Activated CD4-positive, alpha-beta T cell treated with anti-CD3 and anti-CD28 coated beads, Interleukin-2, amount 10 ng/mL, durations not matched to agents 7 days and 5 days (primary cell): ENCODE measurements at regions not wholly inside any gene's neighbourhood (a gene's known extent, or its start where the extent isn't known, plus 50 kb on each side); places are given as distances from the start of the nearest gene placed in this dataset.

Experiments used
- CTCF ChIA-PET: fragments of 350-600 bp; sonication (Branson Sonifier 250); formaldehyde crosslinking; loops from one replicate; lab custom pipeline; 2021; ENCODE audit warnings: antibody characterized with exemption; lab: Charles Lee
- POLR2A ChIA-PET: fragments of 350-600 bp; sonication (Branson Sonifier 250); formaldehyde crosslinking; loops from one replicate; lab custom pipeline; 2021; ENCODE audit warnings: antibody characterized with exemption; lab: Charles Lee
- DNase-seq: peaks from one replicate; pipeline ENCODE4 v3.0.0-alpha.2; 2020
- H3K27ac Mint-ChIP-seq: one replicate; pipeline ENCODE4 v1.8.0; 2021; ENCODE audit warnings: mild to moderate bottlenecking, moderate library complexity, mixed read lengths
- H3K27me3 Mint-ChIP-seq: one replicate; pipeline ENCODE4 v1.8.0; 2021; ENCODE audit warnings: mixed read lengths
- H3K36me3 Mint-ChIP-seq: one replicate; pipeline ENCODE4 v1.8.0; 2021; ENCODE audit warnings: low read depth, mixed read lengths
- H3K4me1 Mint-ChIP-seq: one replicate; pipeline ENCODE4 v1.8.0; 2021; ENCODE audit warnings: mixed read lengths
- H3K4me3 Mint-ChIP-seq: one replicate; pipeline ENCODE4 v1.8.0; 2021; ENCODE audit warnings: mild to moderate bottlenecking, moderate library complexity, mixed read lengths
- H3K9me3 Mint-ChIP-seq: one replicate; pipeline ENCODE4 v1.8.0; 2021; ENCODE audit warnings: mixed read lengths

DNA sequence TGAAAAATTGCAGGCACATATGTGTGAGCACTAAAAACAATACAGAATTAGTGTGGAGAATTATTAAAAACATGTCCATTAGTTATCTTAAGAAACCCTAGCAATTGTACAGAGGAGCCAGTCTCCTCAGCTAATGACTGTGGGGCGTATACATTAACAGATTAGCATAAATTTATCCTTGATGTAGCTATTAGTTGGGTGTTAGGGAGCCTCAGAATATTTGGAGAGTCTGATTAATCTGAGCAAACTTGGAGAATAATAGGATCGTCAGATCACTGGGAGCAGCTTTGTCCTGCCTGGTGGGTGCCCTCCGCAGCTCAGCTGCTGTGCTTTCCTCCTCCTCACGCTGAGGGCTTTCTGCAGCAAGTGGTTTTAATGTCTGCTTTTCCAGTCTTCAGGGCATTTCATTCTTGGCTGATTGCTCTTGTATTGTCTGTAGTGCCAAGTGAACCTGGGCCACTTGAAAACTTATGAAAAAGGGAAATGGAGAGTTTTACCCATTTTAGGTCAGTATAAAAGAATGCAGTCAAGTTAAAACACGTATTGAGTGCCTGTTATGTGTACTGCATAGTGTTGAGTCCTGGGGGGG, 417.4 kb upstream of the SEMA6D start:
- no peak overlapping the region for H3K4me3 Mint-ChIP-seq
- no peak for DNase-seq
- no peaks in the 10 kb centered on the region for H3K36me3 Mint-ChIP-seq
- H3K9me3 Mint-ChIP-seq, result no peaks in the 10 kb centered on the region
- ChIA-PET POLR2A (no interaction called here), CTCF (interaction anchor here (1.4 kb wide), 1 partner anchor 22 kb away, joined by 3 read pairs; no protein-coding TSS in a partner anchor)
- H3K4me1 Mint-ChIP-seq, result no peaks in the 10 kb centered on the region
- no peaks in the 10 kb centered on the region for H3K27me3 Mint-ChIP-seq
- no peak overlapping the region for H3K27ac Mint-ChIP-seq

DNA sequence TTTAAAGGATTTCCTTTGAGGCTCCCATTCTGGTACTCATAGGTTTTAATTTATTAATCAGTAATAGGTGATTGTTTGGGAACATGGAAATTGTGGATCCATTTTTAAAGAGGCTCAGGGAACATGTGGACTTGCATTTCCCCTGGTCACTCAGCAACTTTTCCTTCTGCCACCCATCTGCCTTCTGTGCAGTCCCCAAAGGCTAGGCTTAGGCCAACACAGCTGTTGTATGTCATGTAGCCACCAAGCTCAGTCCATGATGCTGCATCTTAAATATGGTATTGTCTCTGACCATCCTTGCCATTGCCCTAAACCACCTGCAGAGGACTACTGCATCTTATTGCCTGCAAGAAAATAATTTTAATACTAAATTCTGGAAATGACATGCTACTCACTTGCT, 416.7 kb upstream of the SEMA6D start:
- no peak for DNase-seq
- no peak overlapping the region for H3K4me3 Mint-ChIP-seq
- no peaks in the 10 kb centered on the region for H3K36me3 Mint-ChIP-seq
- ChIA-PET CTCF (no interaction called here), POLR2A (no interaction called here)
- H3K4me1 Mint-ChIP-seq, result no peaks in the 10 kb centered on the region
- H3K27ac Mint-ChIP-seq, result no peak overlapping the region
- no peaks in the 10 kb centered on the region for H3K9me3 Mint-ChIP-seq
- H3K27me3 Mint-ChIP-seq, result no peaks in the 10 kb centered on the region

DNA sequence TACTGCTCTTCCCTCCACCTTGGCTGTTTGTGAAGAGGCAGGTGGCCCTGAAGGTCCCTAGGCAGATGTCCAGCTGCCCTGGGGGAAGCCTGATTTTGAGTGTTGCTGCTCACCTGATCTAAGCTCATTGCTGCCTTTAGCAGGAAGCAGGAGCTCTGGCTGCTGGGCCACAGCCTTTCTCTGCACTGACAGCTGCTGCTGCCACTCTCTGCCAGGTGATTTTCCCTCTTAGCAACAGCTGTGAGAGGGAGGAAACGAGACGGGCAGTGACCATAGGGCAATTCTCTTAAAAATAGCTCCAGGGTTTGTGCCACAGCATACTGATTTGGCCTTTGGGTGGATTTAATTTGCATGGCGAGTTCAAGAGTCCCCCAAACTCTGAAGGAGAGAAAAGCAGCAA, 415.8 kb upstream of the SEMA6D start:
- Mint-ChIP-seq H3K9me3 (no peaks in the 10 kb centered on the region), H3K36me3 (no peaks in the 10 kb centered on the region), H3K4me1 (no peaks in the 10 kb centered on the region), H3K27me3 (no peaks in the 10 kb centered on the region), H3K4me3 (no peak overlapping the region), H3K27ac (no peak overlapping the region)
- DNase-seq, result no peak
- ChIA-PET POLR2A (no interaction called here), CTCF (no interaction called here)

DNA sequence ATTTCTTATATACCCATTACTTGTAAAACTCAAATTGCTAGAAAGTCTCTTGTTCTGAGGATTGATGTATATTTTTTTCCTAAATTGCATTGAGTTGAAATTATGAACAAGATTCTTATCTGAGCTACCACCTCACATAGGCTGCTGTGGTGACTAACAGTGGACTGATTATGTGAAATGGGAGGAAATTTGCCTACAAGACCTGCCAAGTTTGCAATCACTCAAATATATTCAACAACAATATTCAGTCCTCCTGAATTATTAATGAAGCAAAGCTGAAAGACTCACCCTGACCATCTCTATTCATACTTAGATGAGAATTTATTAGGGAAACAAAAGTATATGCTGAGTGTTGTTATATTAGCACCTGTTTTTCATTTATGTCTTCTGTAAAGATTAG, 412.6 kb upstream of the SEMA6D start:
- no peak overlapping the region for H3K27ac Mint-ChIP-seq
- POLR2A ChIA-PET, result no interaction called here
- no peaks in the 10 kb centered on the region for H3K36me3 Mint-ChIP-seq
- CTCF ChIA-PET, result no interaction called here
- no peaks in the 10 kb centered on the region for H3K4me1 Mint-ChIP-seq
- no peaks in the 10 kb centered on the region for H3K9me3 Mint-ChIP-seq
- no peaks in the 10 kb centered on the region for H3K27me3 Mint-ChIP-seq
- no peak for DNase-seq
- H3K4me3 Mint-ChIP-seq, result no peak overlapping the region

DNA sequence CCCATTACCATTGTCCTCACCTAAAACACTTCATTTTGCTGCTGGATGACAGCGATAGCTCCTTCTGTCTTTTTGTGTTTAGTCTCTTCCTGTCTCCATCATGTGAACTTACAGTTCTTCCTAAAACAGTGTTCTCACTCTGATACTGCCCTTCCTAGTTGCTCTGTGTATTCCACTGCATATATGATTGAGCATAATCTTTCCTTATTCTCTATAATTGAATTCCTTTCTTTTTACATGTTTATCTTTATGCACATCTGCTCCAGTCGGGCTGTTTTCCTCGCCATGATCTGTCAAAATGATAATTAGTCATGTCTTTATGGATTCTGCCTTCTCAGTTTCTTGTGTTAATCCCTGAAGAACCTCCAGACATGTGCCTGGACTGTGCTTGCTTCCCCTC, 405.1 kb upstream of the SEMA6D start:
- no peak for DNase-seq
- Mint-ChIP-seq H3K27ac (no peak overlapping the region), H3K36me3 (no peaks in the 10 kb centered on the region), H3K4me3 (no peak overlapping the region), H3K27me3 (no peaks in the 10 kb centered on the region), H3K4me1 (no peaks in the 10 kb centered on the region), H3K9me3 (peaks cover 2% of the 10 kb centered on the region)
- CTCF ChIA-PET, result interaction anchor here (0.7 kb wide), 1 partner anchor 77 kb away, joined by 3 read pairs; no protein-coding TSS in a partner anchor
- POLR2A ChIA-PET, result no interaction called here

DNA sequence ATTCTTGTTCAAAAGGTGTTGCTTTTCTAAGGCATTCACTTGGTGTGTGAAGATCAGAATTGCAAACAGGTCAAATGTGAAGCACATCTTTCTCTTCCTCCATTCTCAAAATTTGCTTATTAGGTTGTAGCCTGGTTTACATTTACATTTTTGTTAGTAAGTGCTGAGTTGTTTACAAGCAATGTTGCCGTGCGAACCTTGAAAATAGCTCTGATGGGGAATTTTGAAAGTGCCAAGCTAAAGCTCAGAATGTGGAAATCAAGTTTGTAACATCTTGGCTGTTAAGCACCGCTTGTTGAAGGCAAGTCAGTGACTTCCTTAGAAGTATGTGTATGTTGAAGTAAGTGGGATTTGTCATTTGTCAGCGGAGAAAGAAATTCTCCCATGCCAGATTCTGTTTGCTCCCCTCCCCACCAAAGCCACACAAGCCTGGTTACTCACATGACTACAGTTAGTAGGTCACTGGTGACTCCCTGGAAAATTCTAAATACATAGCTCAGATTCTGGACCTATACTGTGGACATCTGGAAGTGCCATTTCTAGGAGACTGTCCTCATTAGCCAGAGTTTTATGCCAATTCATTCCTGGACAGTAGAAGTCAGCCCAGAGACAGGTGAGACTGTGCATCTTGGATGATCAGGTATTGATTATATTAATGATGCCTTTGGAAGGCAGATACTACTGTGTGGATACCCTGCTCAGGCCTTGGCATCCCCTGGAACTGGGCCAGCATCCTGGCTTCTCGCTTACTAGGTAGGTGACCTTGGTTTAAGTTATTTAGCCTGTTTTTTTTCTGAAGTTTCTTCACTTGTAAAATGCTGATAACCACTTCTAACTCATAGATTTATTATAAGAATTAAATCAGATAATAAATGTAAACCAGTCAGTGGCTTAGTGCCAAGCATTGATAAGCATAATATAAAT, 390.6 kb upstream of the SEMA6D start:
- ChIA-PET CTCF (no interaction called here), POLR2A (no interaction called here)
- no peaks in the 10 kb centered on the region for H3K4me1 Mint-ChIP-seq

DNA sequence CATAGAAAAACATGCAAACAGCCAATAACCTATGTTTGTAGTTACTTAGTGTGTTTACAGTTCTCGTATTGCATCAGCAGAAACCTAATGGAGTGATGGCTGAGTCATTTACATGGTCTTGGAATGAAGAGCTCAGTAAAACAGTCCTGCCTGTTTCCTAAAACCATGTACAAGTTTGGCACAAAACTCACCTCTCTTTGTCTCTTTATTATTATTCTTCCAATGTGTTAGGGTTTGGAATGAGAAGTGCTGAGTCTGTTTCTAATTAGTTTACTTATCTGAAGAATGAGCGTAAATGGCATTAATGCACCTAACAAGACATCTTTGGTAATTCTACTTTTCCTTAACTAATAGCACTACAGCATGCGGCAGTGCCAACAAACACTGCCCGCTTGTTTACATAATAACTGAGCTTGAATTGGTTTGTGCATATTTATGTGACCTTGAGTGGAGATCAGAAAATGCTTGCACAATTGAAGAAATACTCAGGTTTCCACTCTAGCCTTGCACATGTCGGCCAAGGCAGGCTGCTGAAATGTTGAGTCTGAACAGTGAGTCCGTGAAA, 385.4 kb upstream of the SEMA6D start:
- Mint-ChIP-seq H3K4me3 (no peak overlapping the region), H3K27ac (no peak overlapping the region), H3K36me3 (no peaks in the 10 kb centered on the region), H3K4me1 (no peaks in the 10 kb centered on the region), H3K9me3 (peaks cover 6% of the 10 kb centered on the region), H3K27me3 (no peaks in the 10 kb centered on the region)
- ChIA-PET POLR2A (no interaction called here), CTCF (no interaction called here)
- DNase-seq, result no peak

More for the DNA sequence above, 390.6 kb upstream of the SEMA6D start:
- H3K36me3 Mint-ChIP-seq, result no peaks in the 10 kb centered on the region
- H3K4me3 Mint-ChIP-seq, result no peak overlapping the region
- no peak overlapping the region for H3K27ac Mint-ChIP-seq
- DNase-seq, result no peak
- no peaks in the 10 kb centered on the region for H3K9me3 Mint-ChIP-seq
- no peaks in the 10 kb centered on the region for H3K27me3 Mint-ChIP-seq

DNA sequence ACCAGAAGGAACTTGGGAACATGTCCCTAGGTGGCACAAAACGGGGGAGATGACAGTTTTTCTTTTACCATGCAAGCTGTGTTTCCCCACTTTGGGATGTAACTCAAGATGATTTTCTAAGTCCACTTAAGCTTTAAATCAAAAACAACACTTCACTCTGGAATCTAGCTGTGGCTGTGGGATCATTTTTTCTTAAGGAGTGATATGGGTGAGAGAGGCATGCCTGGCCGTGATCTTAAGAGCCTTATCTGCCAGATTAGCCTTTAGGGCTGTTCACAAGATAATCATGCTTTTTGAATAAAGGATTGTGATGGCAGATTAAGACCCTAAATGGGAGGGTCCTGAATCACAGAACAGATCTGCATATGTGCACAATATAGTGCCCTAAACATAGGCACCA, 384.8 kb upstream of the SEMA6D start:
- no peak for DNase-seq
- CTCF ChIA-PET, result no interaction called here
- H3K36me3 Mint-ChIP-seq, result no peaks in the 10 kb centered on the region
- H3K27ac Mint-ChIP-seq, result no peak overlapping the region
- H3K27me3 Mint-ChIP-seq, result no peaks in the 10 kb centered on the region
- H3K9me3 Mint-ChIP-seq, result peaks cover 6% of the 10 kb centered on the region
- POLR2A ChIA-PET, result no interaction called here
- no peaks in the 10 kb centered on the region for H3K4me1 Mint-ChIP-seq
- no peak overlapping the region for H3K4me3 Mint-ChIP-seq

DNA sequence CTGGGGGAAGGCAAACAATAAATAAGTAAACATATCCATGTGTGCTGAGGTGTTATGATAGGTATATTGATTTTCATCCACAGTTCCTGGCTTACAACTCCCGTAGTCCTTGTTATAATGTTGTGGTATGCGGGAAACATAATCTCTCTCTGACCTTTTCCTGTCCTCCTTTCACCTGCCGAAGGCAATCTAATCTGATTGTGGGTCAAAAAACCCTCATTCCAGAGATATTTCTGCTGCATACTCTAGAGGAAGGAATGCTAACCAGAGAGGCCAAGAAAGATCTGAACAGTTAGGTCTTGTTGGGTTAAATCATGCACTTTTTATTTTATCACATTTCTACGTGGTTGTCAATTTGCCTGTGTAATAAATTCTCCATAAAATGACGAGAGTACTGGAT, 383.6 kb upstream of the SEMA6D start:
- no peak overlapping the region for H3K27ac Mint-ChIP-seq
- H3K9me3 Mint-ChIP-seq, result peaks cover 6% of the 10 kb centered on the region
- no peaks in the 10 kb centered on the region for H3K27me3 Mint-ChIP-seq
- ChIA-PET CTCF (no interaction called here), POLR2A (no interaction called here)
- H3K4me1 Mint-ChIP-seq, result no peaks in the 10 kb centered on the region
- DNase-seq, result no peak
- H3K36me3 Mint-ChIP-seq, result no peaks in the 10 kb centered on the region
- H3K4me3 Mint-ChIP-seq, result no peak overlapping the region

DNA sequence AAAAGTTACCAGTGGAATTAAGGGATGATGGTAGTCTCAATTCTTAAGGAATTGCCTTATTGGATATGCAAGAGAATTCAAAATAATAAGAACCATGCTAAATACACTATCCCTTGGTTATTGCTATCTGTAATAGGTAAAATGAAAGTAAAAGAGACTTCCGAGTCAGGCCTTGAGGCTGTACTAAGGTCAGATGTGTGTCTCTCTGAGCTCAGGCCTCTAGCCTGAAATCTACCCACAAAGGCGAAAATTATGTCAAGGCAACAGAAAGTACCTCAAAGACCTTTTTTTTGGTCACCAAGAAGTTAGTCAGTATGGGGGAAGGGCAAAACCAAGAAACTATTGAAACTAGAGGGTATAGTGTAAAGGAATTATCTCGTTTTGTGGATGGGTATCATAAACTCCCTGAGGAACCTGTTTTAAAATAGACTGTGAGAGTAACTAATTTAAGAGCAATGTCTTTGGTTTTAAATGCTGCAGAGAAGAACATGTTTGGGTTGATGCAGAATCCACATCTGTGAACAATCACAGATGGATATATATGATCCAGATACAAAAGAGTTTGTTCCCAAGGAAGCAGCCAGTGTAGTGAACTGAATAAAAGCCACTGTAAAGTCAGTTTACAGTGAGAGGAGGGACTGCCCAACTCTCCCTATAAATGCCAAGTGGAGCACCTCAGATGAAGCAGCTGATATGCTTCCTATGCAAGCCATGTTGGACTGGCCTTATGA, 382.3 kb upstream of the SEMA6D start:
- Mint-ChIP-seq H3K4me1 (no peaks in the 10 kb centered on the region), H3K27ac (no peak overlapping the region), H3K27me3 (no peaks in the 10 kb centered on the region), H3K9me3 (peaks cover 6% of the 10 kb centered on the region), H3K36me3 (no peaks in the 10 kb centered on the region), H3K4me3 (no peak overlapping the region)
- ChIA-PET POLR2A (no interaction called here), CTCF (no interaction called here)
- DNase-seq, result no peak

DNA sequence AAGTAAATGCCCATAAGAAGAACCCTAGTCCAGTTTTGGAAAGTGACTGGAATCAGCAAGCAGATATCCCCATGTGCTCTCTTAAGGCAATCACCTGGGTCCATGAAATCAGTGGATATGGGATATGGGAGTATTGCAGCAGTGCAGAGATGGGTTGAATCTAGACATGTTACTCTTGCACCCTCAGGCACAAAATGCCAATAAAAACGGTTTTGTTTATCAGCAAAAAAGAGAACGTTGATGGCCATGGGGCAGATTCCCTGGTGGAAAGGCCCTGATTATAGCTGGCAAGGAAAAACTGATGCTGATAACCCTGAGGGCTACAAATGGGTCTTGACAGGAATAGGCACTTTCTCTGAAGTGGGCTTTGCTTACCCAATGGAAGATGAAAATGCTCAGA, 380.2 kb upstream of the SEMA6D start:
- Mint-ChIP-seq H3K4me1 (no peaks in the 10 kb centered on the region), H3K27ac (no peak overlapping the region), H3K9me3 (peaks cover 6% of the 10 kb centered on the region), H3K27me3 (no peaks in the 10 kb centered on the region), H3K4me3 (no peak overlapping the region), H3K36me3 (no peaks in the 10 kb centered on the region)
- POLR2A ChIA-PET, result no interaction called here
- CTCF ChIA-PET, result no interaction called here
- no peak for DNase-seq

DNA sequence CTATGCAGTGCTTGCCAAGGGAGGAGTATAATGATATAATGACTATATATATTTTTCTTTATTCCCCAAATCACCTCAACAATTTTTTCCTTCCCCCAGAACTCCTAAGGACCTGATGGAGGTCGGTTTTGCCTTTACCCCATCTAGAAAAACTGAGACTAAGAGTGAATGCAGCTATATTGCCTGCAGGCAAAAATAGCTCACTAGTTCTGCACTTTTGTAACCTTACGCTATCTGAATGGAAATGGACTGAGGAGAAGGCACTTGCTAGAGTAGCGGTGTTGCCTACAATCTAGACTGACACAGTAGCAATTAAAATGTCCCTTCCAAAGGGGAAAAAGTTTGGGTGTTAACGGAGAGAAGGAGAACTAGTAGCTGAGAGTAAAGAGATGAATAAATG, 379.5 kb upstream of the SEMA6D start:
- Mint-ChIP-seq H3K4me3 (no peak overlapping the region), H3K27ac (no peak overlapping the region), H3K9me3 (peaks cover 6% of the 10 kb centered on the region), H3K27me3 (no peaks in the 10 kb centered on the region), H3K4me1 (no peaks in the 10 kb centered on the region), H3K36me3 (no peaks in the 10 kb centered on the region)
- ChIA-PET CTCF (no interaction called here), POLR2A (no interaction called here)
- no peak for DNase-seq

DNA sequence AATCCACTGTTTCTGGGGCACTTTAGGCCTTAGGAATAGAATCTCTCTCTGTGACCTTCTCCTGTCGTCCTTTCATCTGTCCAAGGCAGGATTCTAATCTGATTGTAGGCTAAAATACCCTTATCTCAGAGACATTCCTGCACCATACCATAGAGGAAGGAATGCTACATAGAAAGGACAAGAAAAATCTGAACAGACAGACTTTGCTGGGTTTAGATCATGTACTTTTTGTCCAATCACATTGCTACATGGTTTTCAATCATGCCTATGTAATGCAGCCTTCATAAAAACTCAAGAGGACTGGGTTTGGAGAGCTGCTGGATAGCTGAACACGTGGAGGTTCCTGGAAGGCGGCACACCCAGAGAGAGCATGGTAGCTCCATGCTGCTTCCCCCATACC, 378.5 kb upstream of the SEMA6D start:
- POLR2A ChIA-PET, result no interaction called here

More for the DNA sequence above, 378.5 kb upstream of the SEMA6D start:
- H3K36me3 Mint-ChIP-seq, result no peaks in the 10 kb centered on the region
- H3K4me1 Mint-ChIP-seq, result no peaks in the 10 kb centered on the region
- no peak for DNase-seq
- peaks cover 6% of the 10 kb centered on the region for H3K9me3 Mint-ChIP-seq
- H3K27ac Mint-ChIP-seq, result no peak overlapping the region
- no peak overlapping the region for H3K4me3 Mint-ChIP-seq
- no peaks in the 10 kb centered on the region for H3K27me3 Mint-ChIP-seq
- CTCF ChIA-PET, result no interaction called here
